SK-N-SH (cell line): ENCODE measurements at regions not wholly inside any gene's neighbourhood (a gene's known extent, or its start where the extent isn't known, plus 50 kb on each side); places are given as distances from the start of the nearest gene placed in this dataset.
A peak's percentile ranks its signal among the peaks of the same experiment; 100 is the strongest.

ENCODE experiments used
- CTCF ChIA-PET: fragments of 300-600, 350-600 bp; formaldehyde crosslinking; extraction: SDS; loops from one replicate; lab custom pipeline; 2021; lab: Yijun Ruan, JAX
- POLR2A ChIA-PET: fragments of 350-600 bp; sonication (Branson Sonifier 250); formaldehyde crosslinking; extraction: SDS; loops from one replicate; lab custom pipeline; 2020; ENCODE audit warnings: antibody characterized with exemption, inconsistent platforms; lab: Yijun Ruan, JAX
- DNase-seq: peaks from one replicate; pipeline ENCODE4 v3.0.0; 2012
- H2AFZ ChIP-seq: fragments of 200-600 bp; sonication (generic); 2 replicates; pipeline ENCODE4 v1.8.1; 2016; ENCODE audit warnings: antibody characterized with exemption, mild to moderate bottlenecking, low read depth
- H3F3A ChIP-seq: fragments of 200-600 bp; sonication (generic); replicated peaks from 2 replicates; pipeline ENCODE3; 2016; ENCODE audit warnings: antibody characterized with exemption, mild to moderate bottlenecking; ENCODE audit not compliant: insufficient read depth
- H3K27ac ChIP-seq, 2 experiments: fragments of 200-500 bp in 1 of 2; fragments of 200-600 bp in 1 of 2; sonication (Bioruptor generic) in 1 of 2; sonication (generic), shearing (Covaris generic) in 1 of 2; 2 replicates each; pipeline versions ENCODE4 v1.5.1 to v1.6.1; 2014 to 2016; ENCODE audit warnings: low read depth in 2 of 2, inconsistent platforms in 1 of 2, low read length in 1 of 2, mild to moderate bottlenecking in 1 of 2, mixed read lengths in 1 of 2
- H3K27me3 ChIP-seq: fragments of 200-600 bp; sonication (generic), shearing (Covaris generic); 2 replicates; pipeline ENCODE4 v1.6.1; 2016; ENCODE audit warnings: mixed run types; ENCODE audit not compliant: insufficient read depth
- H3K36me3 ChIP-seq, 2 experiments: fragments of 200-500 bp in 1 of 2; fragments of 200-600 bp in 1 of 2; sonication (Bioruptor generic) in 1 of 2; sonication (generic) in 1 of 2; replicated peaks in 1 of 2; 2 replicates each; pipeline versions ENCODE3 to v1.5.1; 2014 to 2016; ENCODE audit warnings: low read length in 1 of 2, mild to moderate bottlenecking in 1 of 2; ENCODE audit not compliant: insufficient read depth in 2 of 2, control insufficient read depth in 1 of 2
- H3K4me1 ChIP-seq, 2 experiments: fragments of 200-500 bp in 1 of 2; fragments of 200-600 bp in 1 of 2; sonication (Bioruptor generic) in 1 of 2; sonication (generic), shearing (Covaris generic) in 1 of 2; 2 replicates each; pipeline versions ENCODE4 v1.5.1 to v1.6.1; 2014 to 2016; ENCODE audit warnings: low read depth in 1 of 2, low read length in 1 of 2, mixed run types in 1 of 2; ENCODE audit not compliant: insufficient read depth in 2 of 2, control insufficient read depth in 1 of 2
- H3K4me2 ChIP-seq: fragments of 200-600 bp; sonication (generic), shearing (Covaris generic); 2 replicates; pipeline ENCODE4 v1.6.1; 2017; ENCODE audit warnings: mixed run types
- H3K4me3 ChIP-seq, 2 experiments: fragments of 200-500 bp in 1 of 2; fragments of 200-600 bp in 1 of 2; sonication (Bioruptor generic) in 1 of 2; sonication (generic), shearing (Covaris generic) in 1 of 2; 2 replicates each; pipeline versions ENCODE4 v1.5.1 to v1.8.1; 2014 to 2016; ENCODE audit warnings: low read depth in 2 of 2, inconsistent platforms in 1 of 2, low read length in 1 of 2, mild to moderate bottlenecking in 1 of 2, mixed read lengths in 1 of 2, moderate library complexity in 1 of 2
- H3K79me2 ChIP-seq: fragments of 200-600 bp; sonication (generic); 2 replicates; pipeline ENCODE4 v1.8.1; 2017; ENCODE audit warnings: mild to moderate bottlenecking; ENCODE audit not compliant: insufficient read depth
- H3K9ac ChIP-seq: fragments of 200-600 bp; sonication (generic); 2 replicates; pipeline ENCODE4 v1.6.1; 2017; ENCODE audit warnings: mixed run types
- H3K9me2 ChIP-seq: fragments of 200-600 bp; sonication (generic); 2 replicates; pipeline ENCODE4 v1.6.1; 2017; ENCODE audit warnings: mixed run types
- H3K9me3 ChIP-seq: fragments of 200-600 bp; sonication (generic); 2 replicates; pipeline ENCODE4 v1.6.1; 2017; ENCODE audit warnings: mixed run types, mild to moderate bottlenecking, moderate library complexity
- H4K20me1 ChIP-seq: fragments of 200-600 bp; sonication (generic); 2 replicates; pipeline ENCODE4 v1.6.1; 2017; ENCODE audit warnings: mild to moderate bottlenecking, mixed run types; ENCODE audit not compliant: insufficient read depth
- FOSL2 ChIP-seq: IDR thresholded peaks from 2 replicates; pipeline ENCODE4 v1.4.0; 2012; ENCODE audit warnings: low read depth, mild to moderate bottlenecking, moderate library complexity, borderline replicate concordance
- FOXM1 ChIP-seq: IDR thresholded peaks from 2 replicates; pipeline ENCODE4 v1.4.0; 2012; ENCODE audit warnings: low read depth, mild to moderate bottlenecking
- GATA2 ChIP-seq: sonication (generic); formaldehyde crosslinking; IDR thresholded peaks from 2 replicates; pipeline ENCODE4 v1.5.0; 2020; ENCODE audit warnings: mild to moderate bottlenecking, missing genetic modification reagents
- JUND ChIP-seq: IDR thresholded peaks from 2 replicates; pipeline ENCODE4 v1.4.0; 2012
- MAX ChIP-seq: IDR thresholded peaks from 2 replicates; pipeline ENCODE4 v1.4.0; 2012; ENCODE audit warnings: low read depth
- MEF2A ChIP-seq: IDR thresholded peaks from 2 replicates; pipeline ENCODE4 v1.4.0; 2012; ENCODE audit warnings: low read depth, borderline replicate concordance
- MXI1 ChIP-seq: IDR thresholded peaks from 2 replicates; pipeline ENCODE4 v1.6.1; 2012; ENCODE audit warnings: mild to moderate bottlenecking, low read depth, low read length, improper control_type of control experiment
- REST ChIP-seq: IDR thresholded peaks from 2 replicates; pipeline ENCODE4 v1.6.1; 2012; ENCODE audit warnings: mild to moderate bottlenecking, low read depth, low read length, moderate library complexity
- RFX5 ChIP-seq: IDR thresholded peaks from 2 replicates; pipeline ENCODE4 v1.6.1; 2012; ENCODE audit warnings: mild to moderate bottlenecking, improper control_type of control experiment, low read length
- SMC3 ChIP-seq: IDR thresholded peaks from 2 replicates; pipeline ENCODE4 v1.6.1; 2012; ENCODE audit warnings: low read depth, low read length, improper control_type of control experiment
- TAF1 ChIP-seq: IDR thresholded peaks from 2 replicates; pipeline ENCODE4 v1.6.1; 2012; ENCODE audit warnings: low read depth, mild to moderate bottlenecking, low read length, moderate library complexity, borderline replicate concordance
- TCF12 ChIP-seq: IDR thresholded peaks from 2 replicates; pipeline ENCODE4 v1.4.0; 2012
- TEAD4 ChIP-seq: IDR thresholded peaks from 2 replicates; pipeline ENCODE4 v1.4.0; 2012; ENCODE audit warnings: mild to moderate bottlenecking, borderline replicate concordance; ENCODE audit not compliant: insufficient read depth
- USF2 ChIP-seq: fragments of 150-350 bp; IDR thresholded peaks from 2 replicates; pipeline ENCODE4 v1.6.1; 2017; ENCODE audit warnings: antibody characterized with exemption, low read length, low read depth, borderline replicate concordance
- YY1 ChIP-seq: IDR thresholded peaks from 2 replicates; pipeline ENCODE4 v1.4.0; 2012; ENCODE audit warnings: low read depth, mild to moderate bottlenecking
- ZBTB33 ChIP-seq: IDR thresholded peaks from 2 replicates; pipeline ENCODE4 v1.4.0; 2012; ENCODE audit warnings: low read depth, borderline replicate concordance
- WGBS: methylation state at CpG from one replicate; pipeline ENCODE4 v1.1.6; 2017; ENCODE audit warnings: low lambda C conversion rate; 5-methylcytosine and 5-hydroxymethylcytosine counted together

- Histone ChIP-seq H3K9me2 (no peaks in the 10 kb centered on the region), H3K27me3 (no peaks in the 10 kb centered on the region), H3K36me3 (no peaks in the 10 kb centered on the region), H3K79me2 (no peaks in the 10 kb centered on the region), H3K27ac (peak overlapping the region in 1 of 2 experiments; percentile 66; a peak in 2 of 4 replicates), H3K4me3 (no peak overlapping the region), H3F3A (peaks cover 15% of the 10 kb centered on the region), H3K4me1 (peaks cover 2 to 33% of the 10 kb centered on the region in 2 experiments; a peak in 2 of 4 replicates), H3K9ac (0 out of 2 replicates have a peak overlapping the region, but pooled peaks have one; percentile 26), H3K4me2 (no peak overlapping the region), H4K20me1 (no peaks in the 10 kb centered on the region), H3K9me3 (no peaks in the 10 kb centered on the region), H2AFZ (peak overlapping the region; percentile 82; the same call in 1 of the 2 replicates)
- CTCF ChIA-PET: no interaction called here
- 23% methylated on average over 1 of the region's 1 CpG for WGBS
- no peak for DNase-seq
- TF ChIP-seq MAX: no peak
- TF ChIP-seq JUND: peak; percentile 48; the same call in 1 of the 2 replicates
- no peak for TF ChIP-seq YY1
- no peak for TF ChIP-seq ZBTB33
- no peak for TF ChIP-seq RFX5
- TF ChIP-seq TAF1: no peak
- no peak for TF ChIP-seq USF2
- no peak for TF ChIP-seq GATA2
- TF ChIP-seq TEAD4: no peak
- peak; percentile 62 for TF ChIP-seq FOSL2
- no peak for TF ChIP-seq TCF12
- no peak for TF ChIP-seq FOXM1
- TF ChIP-seq REST: no peak
- no peak for TF ChIP-seq SMC3
- no peak for TF ChIP-seq MXI1
- TF ChIP-seq MEF2A: no peak
- TF ChIP-seq, all 33 proteins: peak for 2
- POLR2A ChIA-PET: no interaction called here
Observed at GRCh38 chr4:113837397-113837796, 75.9 kb upstream of the CAMK2D start.
